NCI-H226 (cell line): ENCODE measurements at regions not wholly inside any gene's neighbourhood (a gene's known extent, or its start where the extent isn't known, plus 50 kb on each side); places are given as distances from the start of the nearest gene placed in this dataset.

ENCODE experiments used
- DNase-seq: peaks from one replicate; pipeline ENCODE4 v3.0.0-alpha.2; 2015

- DNase-seq = no peak
These were observed 61.0 kb upstream of the ELAC2 start for GRCh38 chr17:13078591-13079385.

GRCh38 chr17:13076905-13077304 is 59.1 kb upstream of the ELAC2 start:
- DNase-seq = no peak

GRCh38 chr17:13074026-13074425 is 56.2 kb upstream of the ELAC2 start:
- no peak for DNase-seq

- DNase-seq = no peak
These were observed 55.2 kb upstream of the ELAC2 start for GRCh38 chr17:13073018-13073417.

GRCh38 chr17:13070732-13071131 is 52.9 kb upstream of the ELAC2 start:
- no peak for DNase-seq

- no peak for DNase-seq
These were observed 49.9 kb upstream of the ELAC2 start for GRCh38 chr17:13067629-13068303.
